ENCODE measurements at regions not wholly inside any gene's neighbourhood (a gene's known extent, or its start where the extent isn't known, plus 50 kb on each side); places are given as distances from the start of the nearest gene placed in this dataset.

- Histone ChIP-seq H3K9ac (ENCODE audit: low read length) (no peak overlapping the region), H3K4me3 (ENCODE audit: low read depth, low read length, poor library complexity, severe bottlenecking) (no peak overlapping the region), H3K4me1 (ENCODE audit: insufficient read depth, low read length, severe bottlenecking) (no peaks in the 10 kb centered on the region), H2AFZ (ENCODE audit: low read length) (no peak overlapping the region), H4K20me1 (ENCODE audit: insufficient read depth, low read length) (no peaks in the 10 kb centered on the region), H3K79me2 (ENCODE audit: insufficient read depth, low read length) (no peaks in the 10 kb centered on the region), H3K27me3 (ENCODE audit: insufficient read depth, low read length) (0 out of 2 replicates have a peak, but pooled peaks cover 6% of the 10 kb centered on the region), H3K27ac (ENCODE audit: low read depth, low read length, poor library complexity, severe bottlenecking) (no peak overlapping the region), H3K4me2 (ENCODE audit: low read length) (no peak overlapping the region), H3K9me3 (ENCODE audit: low read length) (no peaks in the 10 kb centered on the region), H3K36me3 (ENCODE audit: insufficient read depth, low read length) (no peaks in the 10 kb centered on the region), H3K9me2 (ENCODE audit: low read depth, low read length) (no peaks in the 10 kb centered on the region), H3F3A (ENCODE audit: insufficient read depth, low read length) (no peaks in the 10 kb centered on the region)
- no peak for TF ChIP-seq EZH2 (IDR thresholded peaks at IDR 0.05; ENCODE audit: borderline replicate concordance, low read length)
- TF ChIP-seq, protein P1, sequence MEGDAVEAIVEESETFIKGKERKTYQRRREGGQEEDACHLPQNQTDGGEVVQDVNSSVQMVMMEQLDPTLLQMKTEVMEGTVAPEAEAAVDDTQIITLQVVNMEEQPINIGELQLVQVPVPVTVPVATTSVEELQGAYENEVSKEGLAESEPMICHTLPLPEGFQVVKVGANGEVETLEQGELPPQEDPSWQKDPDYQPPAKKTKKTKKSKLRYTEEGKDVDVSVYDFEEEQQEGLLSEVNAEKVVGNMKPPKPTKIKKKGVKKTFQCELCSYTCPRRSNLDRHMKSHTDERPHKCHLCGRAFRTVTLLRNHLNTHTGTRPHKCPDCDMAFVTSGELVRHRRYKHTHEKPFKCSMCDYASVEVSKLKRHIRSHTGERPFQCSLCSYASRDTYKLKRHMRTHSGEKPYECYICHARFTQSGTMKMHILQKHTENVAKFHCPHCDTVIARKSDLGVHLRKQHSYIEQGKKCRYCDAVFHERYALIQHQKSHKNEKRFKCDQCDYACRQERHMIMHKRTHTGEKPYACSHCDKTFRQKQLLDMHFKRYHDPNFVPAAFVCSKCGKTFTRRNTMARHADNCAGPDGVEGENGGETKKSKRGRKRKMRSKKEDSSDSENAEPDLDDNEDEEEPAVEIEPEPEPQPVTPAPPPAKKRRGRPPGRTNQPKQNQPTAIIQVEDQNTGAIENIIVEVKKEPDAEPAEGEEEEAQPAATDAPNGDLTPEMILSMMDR (IDR thresholded peaks at IDR 0.05; ENCODE audit: low read length): no peak
These were observed 49.9 kb upstream of the WNT7B start for GRCh38 chr22:46026899-46027210.

DNA sequence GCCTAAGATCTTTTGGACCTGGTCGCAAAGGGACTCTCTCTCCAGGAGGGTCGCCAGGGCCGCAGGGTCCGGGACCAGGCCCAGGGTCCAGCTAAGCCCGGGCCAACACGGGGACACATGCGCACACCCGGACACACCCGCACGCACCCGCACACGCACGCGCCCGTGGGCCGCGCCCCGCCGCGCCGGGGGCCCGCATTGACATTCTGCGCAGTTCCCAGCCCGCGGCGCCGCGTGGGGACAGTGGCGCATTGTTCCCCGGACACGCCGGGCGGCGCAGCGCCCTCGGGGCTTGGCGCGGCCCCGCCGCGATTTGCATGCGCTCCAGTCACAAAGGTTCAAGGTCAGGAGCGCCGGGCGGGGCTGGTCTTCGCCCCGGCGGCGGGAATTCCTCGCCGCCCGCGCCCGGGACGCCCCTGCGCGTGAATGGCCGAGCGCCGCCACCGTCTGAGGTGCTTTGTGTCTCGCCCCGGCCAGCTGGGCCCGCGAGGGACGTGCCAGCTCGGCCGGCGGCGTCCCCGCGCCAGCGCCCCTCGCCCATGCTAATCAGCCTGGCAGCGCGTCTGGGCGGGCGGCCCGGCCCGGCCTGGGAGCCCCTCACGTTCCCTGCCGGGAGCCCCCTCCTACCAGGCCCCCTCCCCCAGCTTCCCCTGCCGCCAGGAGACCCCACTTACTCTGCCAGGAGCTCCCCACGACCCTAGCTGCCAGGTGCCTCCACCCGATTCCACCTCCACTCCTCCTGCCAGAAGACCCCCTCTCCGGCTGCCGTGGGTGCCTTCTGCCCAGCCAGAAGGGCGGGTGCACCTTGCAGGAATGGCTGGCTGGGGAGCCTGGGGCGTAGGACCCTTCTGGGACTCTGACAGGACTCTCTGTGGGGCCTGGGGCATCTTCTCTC lies 50.5 kb upstream of the WNT7B start:
- TF ChIP-seq EZH2 (IDR thresholded peaks at IDR 0.05; ENCODE audit: borderline replicate concordance, low read length): no peak
- TF ChIP-seq, protein P1 (IDR thresholded peaks at IDR 0.05; ENCODE audit: low read length): no peak
- H3K27ac ChIP-seq (ENCODE audit: low read depth, low read length, poor library complexity, severe bottlenecking): no peak overlapping the region
- H3K4me2 ChIP-seq (ENCODE audit: low read length): no peak overlapping the region
- no peak overlapping the region for H3K9ac ChIP-seq (ENCODE audit: low read length)
- no peak overlapping the region for H3K4me3 ChIP-seq (ENCODE audit: low read depth, low read length, poor library complexity, severe bottlenecking)
- H3K27me3 ChIP-seq (ENCODE audit: insufficient read depth, low read length): 0 out of 2 replicates have a peak, but pooled peaks cover 6% of the 10 kb centered on the region
- no peak overlapping the region for H2AFZ ChIP-seq (ENCODE audit: low read length)
- no peaks in the 10 kb centered on the region for H3K79me2 ChIP-seq (ENCODE audit: insufficient read depth, low read length)
- no peaks in the 10 kb centered on the region for H3K4me1 ChIP-seq (ENCODE audit: insufficient read depth, low read length, severe bottlenecking)
- no peaks in the 10 kb centered on the region for H3K36me3 ChIP-seq (ENCODE audit: insufficient read depth, low read length)
- H4K20me1 ChIP-seq (ENCODE audit: insufficient read depth, low read length): no peaks in the 10 kb centered on the region
- H3F3A ChIP-seq (ENCODE audit: insufficient read depth, low read length): no peaks in the 10 kb centered on the region
- H3K9me3 ChIP-seq (ENCODE audit: low read length): no peaks in the 10 kb centered on the region
- no peaks in the 10 kb centered on the region for H3K9me2 ChIP-seq (ENCODE audit: low read depth, low read length)

GRCh38 chr22:46028106-46028991 lies 51.4 kb upstream of the WNT7B start:
- TF ChIP-seq, protein P1 (IDR thresholded peaks at IDR 0.05; ENCODE audit: low read length): no peak
- no peak for TF ChIP-seq EZH2 (IDR thresholded peaks at IDR 0.05; ENCODE audit: borderline replicate concordance, low read length)
- H3K9me2 ChIP-seq (ENCODE audit: low read depth, low read length): no peaks in the 10 kb centered on the region
- H3K79me2 ChIP-seq (ENCODE audit: insufficient read depth, low read length): no peaks in the 10 kb centered on the region
- no peak overlapping the region for H2AFZ ChIP-seq (ENCODE audit: low read length)
- H3K9me3 ChIP-seq (ENCODE audit: low read length): no peaks in the 10 kb centered on the region
- H3K27me3 ChIP-seq (ENCODE audit: insufficient read depth, low read length): 0 out of 2 replicates have a peak, but pooled peaks cover 6% of the 10 kb centered on the region
- H4K20me1 ChIP-seq (ENCODE audit: insufficient read depth, low read length): no peaks in the 10 kb centered on the region
- no peak overlapping the region for H3K4me3 ChIP-seq (ENCODE audit: low read depth, low read length, poor library complexity, severe bottlenecking)
- no peaks in the 10 kb centered on the region for H3K4me1 ChIP-seq (ENCODE audit: insufficient read depth, low read length, severe bottlenecking)
- no peaks in the 10 kb centered on the region for H3F3A ChIP-seq (ENCODE audit: insufficient read depth, low read length)
- no peak overlapping the region for H3K27ac ChIP-seq (ENCODE audit: low read depth, low read length, poor library complexity, severe bottlenecking)
- H3K36me3 ChIP-seq (ENCODE audit: insufficient read depth, low read length): no peaks in the 10 kb centered on the region
- no peak overlapping the region for H3K9ac ChIP-seq (ENCODE audit: low read length)
- H3K4me2 ChIP-seq (ENCODE audit: low read length): no peak overlapping the region

Data from OCI-LY1 (cell line).